IMR-90 (cell line): ENCODE measurements at regions not wholly inside any gene's neighbourhood (a gene's known extent, or its start where the extent isn't known, plus 50 kb on each side); places are given as distances from the start of the nearest gene placed in this dataset.
A peak's percentile ranks its signal among the peaks of the same experiment; 100 is the strongest.

Experiments used
- ATAC-seq: fragments of 200-7000 bp; cut with Tn5 transposase; 2 replicates; pipeline ENCODE4 v1.9.1; 2020; ENCODE audit warnings: low read depth, mild to moderate bottlenecking, moderate library complexity
- BruUV-seq: library from RNA; stranded (reverse); fragments of 400-500 nt; replicated peaks from 2 replicates; lab custom pipeline; 2021; lab: Mats Ljungman, UMichigan
- CTCF ChIA-PET: fragments of 300-600 bp; formaldehyde crosslinking; extraction: SDS; loops from one replicate; lab custom pipeline; 2021; ENCODE audit warnings: antibody characterized with exemption; lab: Yijun Ruan, JAX
- POLR2A ChIA-PET: fragments of 300-600 bp; sonication (Branson Sonifier 250); formaldehyde crosslinking; loops from one replicate; lab custom pipeline; 2022; ENCODE audit warnings: antibody characterized with exemption; ENCODE audit not compliant: unreplicated experiment; lab: Charles Lee
- DNase-seq: peaks from one replicate; pipeline ENCODE4 v3.0.0; 2013
- H2AFZ ChIP-seq: replicated peaks from 2 replicates; pipeline ENCODE3; 2013; ENCODE audit warnings: low read length, mild to moderate bottlenecking; ENCODE audit not compliant: poor library complexity
- H2AK5ac ChIP-seq: 2 replicates; pipeline ENCODE4 v1.6.1; 2013; ENCODE audit warnings: low read depth, low read length, inconsistent platforms
- H2AK9ac ChIP-seq: replicated peaks from 2 replicates; pipeline ENCODE3; 2013; ENCODE audit warnings: mild to moderate bottlenecking, low read depth, low read length, moderate library complexity; ENCODE audit not compliant: poor library complexity
- H2BK120ac ChIP-seq: 2 replicates; pipeline ENCODE4 v1.6.1; 2013; ENCODE audit warnings: low read depth, low read length, inconsistent platforms
- H2BK15ac ChIP-seq: 3 replicates; pipeline ENCODE4 v1.6.1; 2013; ENCODE audit warnings: low read depth, low read length, inconsistent platforms
- H2BK20ac ChIP-seq: 2 replicates; pipeline ENCODE4 v1.6.1; 2013; ENCODE audit warnings: low read depth, mild to moderate bottlenecking, inconsistent platforms, low read length, moderate library complexity
- H2BK5ac ChIP-seq: 2 replicates; pipeline ENCODE4 v1.6.1; 2013; ENCODE audit warnings: mild to moderate bottlenecking, low read depth, low read length, inconsistent platforms; ENCODE audit not compliant: poor library complexity, severe bottlenecking
- H3K14ac ChIP-seq: replicated peaks from 2 replicates; pipeline ENCODE4 v1.6.1; 2013; ENCODE audit warnings: low read depth, low read length, inconsistent platforms
- H3K18ac ChIP-seq: 2 replicates; pipeline ENCODE4 v1.6.1; 2013; ENCODE audit warnings: low read depth, low read length, control low read depth
- H3K23ac ChIP-seq: 2 replicates; pipeline ENCODE4 v1.6.1; 2013; ENCODE audit warnings: low read depth, low read length, inconsistent platforms
- H3K27ac ChIP-seq: 2 replicates; pipeline ENCODE4 v1.5.1; 2013; ENCODE audit warnings: mild to moderate bottlenecking, control low read depth, low read length; ENCODE audit not compliant: insufficient read depth
- H3K27me3 ChIP-seq: 2 replicates; pipeline ENCODE4 v1.6.1; 2013; ENCODE audit warnings: low read length; ENCODE audit not compliant: control insufficient read depth, insufficient read depth
- H3K36me3 ChIP-seq: 2 replicates; pipeline ENCODE4 v1.6.1; 2013; ENCODE audit warnings: low read length, mixed read lengths; ENCODE audit not compliant: control insufficient read depth, insufficient read depth
- H3K4ac ChIP-seq: 2 replicates; pipeline ENCODE4 v1.6.1; 2013; ENCODE audit warnings: low read depth, low read length, inconsistent platforms
- H3K4me1 ChIP-seq: 2 replicates; pipeline ENCODE4 v1.6.1; 2013; ENCODE audit warnings: low read length, mixed read lengths; ENCODE audit not compliant: control insufficient read depth, insufficient read depth
- H3K4me2 ChIP-seq: 2 replicates; pipeline ENCODE4 v1.6.1; 2013; ENCODE audit warnings: low read depth, mild to moderate bottlenecking, control low read depth, low read length, moderate library complexity
- H3K4me3 ChIP-seq: 2 replicates; pipeline ENCODE4 v1.5.1; 2013; ENCODE audit warnings: low read depth, mild to moderate bottlenecking, control low read depth, low read length, moderate library complexity; ENCODE audit not compliant: insufficient read depth
- H3K56ac ChIP-seq: 2 replicates; pipeline ENCODE4 v1.6.1; 2013; ENCODE audit warnings: low read length, inconsistent platforms; ENCODE audit not compliant: insufficient read depth; ENCODE audit errors: extremely low read depth
- H3K79me1 ChIP-seq, 2 experiments: 2 replicates each; pipeline ENCODE4 v1.6.1; 2013; ENCODE audit warnings: low read length in 2 of 2, inconsistent platforms in 1 of 2, low read depth in 1 of 2
- H3K9ac ChIP-seq: 2 replicates; pipeline ENCODE4 v1.6.1; 2013; ENCODE audit warnings: low read depth, low read length, control low read depth
- H3K9me1 ChIP-seq: 2 replicates; pipeline ENCODE4 v1.6.1; 2013; ENCODE audit warnings: low read length, inconsistent platforms; ENCODE audit not compliant: insufficient read depth
- H3K9me3 ChIP-seq: 2 replicates; pipeline ENCODE4 v1.6.1; 2013; ENCODE audit warnings: low read length; ENCODE audit not compliant: control insufficient read depth, insufficient read depth
- H4K20me1 ChIP-seq: 2 replicates; pipeline ENCODE4 v1.6.1; 2013; ENCODE audit warnings: low read length, inconsistent platforms; ENCODE audit not compliant: insufficient read depth
- H4K5ac ChIP-seq: 2 replicates; pipeline ENCODE4 v1.6.1; 2013; ENCODE audit warnings: mild to moderate bottlenecking, low read depth, low read length, control low read depth
- H4K8ac ChIP-seq, 2 experiments: 2 replicates each; pipeline ENCODE4 v1.6.1; 2013; ENCODE audit warnings: low read depth in 2 of 2, low read length in 2 of 2, control low read depth in 1 of 2, inconsistent platforms in 1 of 2
- H4K91ac ChIP-seq: 2 replicates; pipeline ENCODE4 v1.6.1; 2013; ENCODE audit warnings: low read depth, low read length, inconsistent platforms; ENCODE audit not compliant: insufficient read depth
- BHLHE40 ChIP-seq: fragments of 150-350 bp; IDR thresholded peaks from 2 replicates; pipeline ENCODE4 v1.6.1; 2016; ENCODE audit warnings: mild to moderate bottlenecking, low read depth, low read length
- RFX5 ChIP-seq: IDR thresholded peaks from 2 replicates; pipeline ENCODE4 v1.8.0; 2012; ENCODE audit warnings: low read depth, mild to moderate bottlenecking, low read length, moderate library complexity
- WGBS, 2 experiments: methylation state at CpG; one replicate each; pipeline versions ENCODE4 v1.1.5 to v1.1.7; 2013; ENCODE audit warnings: missing lambda C conversion rate in 2 of 2; ENCODE audit not compliant: insufficient read length in 1 of 2; ENCODE audit errors: extremely low coverage in 2 of 2; 5-methylcytosine and 5-hydroxymethylcytosine counted together
- dilution Hi-C: fragments of 300-500 bp; cut with HindIII; formaldehyde crosslinking; loops from one replicate; pipeline ENCODE4 v1.14.3; 2018; ENCODE audit warnings: low sequenced_read_pairs; ENCODE audit not compliant: unreplicated experiment
- in situ Hi-C: fragments of 300-500 bp; cut with MboI; formaldehyde crosslinking; loops from 3 replicates; pipeline ENCODE4 v1.14.3; 2019; ENCODE audit warnings: low sequenced_read_pairs, inconsistent platforms, mixed read lengths
- intact Hi-C: fragments of 100-400 bp; cut with micrococcal nuclease; formaldehyde crosslinking; loops from 2 replicates; pipeline ENCODE4 v1.10.0; 2022

DNA sequence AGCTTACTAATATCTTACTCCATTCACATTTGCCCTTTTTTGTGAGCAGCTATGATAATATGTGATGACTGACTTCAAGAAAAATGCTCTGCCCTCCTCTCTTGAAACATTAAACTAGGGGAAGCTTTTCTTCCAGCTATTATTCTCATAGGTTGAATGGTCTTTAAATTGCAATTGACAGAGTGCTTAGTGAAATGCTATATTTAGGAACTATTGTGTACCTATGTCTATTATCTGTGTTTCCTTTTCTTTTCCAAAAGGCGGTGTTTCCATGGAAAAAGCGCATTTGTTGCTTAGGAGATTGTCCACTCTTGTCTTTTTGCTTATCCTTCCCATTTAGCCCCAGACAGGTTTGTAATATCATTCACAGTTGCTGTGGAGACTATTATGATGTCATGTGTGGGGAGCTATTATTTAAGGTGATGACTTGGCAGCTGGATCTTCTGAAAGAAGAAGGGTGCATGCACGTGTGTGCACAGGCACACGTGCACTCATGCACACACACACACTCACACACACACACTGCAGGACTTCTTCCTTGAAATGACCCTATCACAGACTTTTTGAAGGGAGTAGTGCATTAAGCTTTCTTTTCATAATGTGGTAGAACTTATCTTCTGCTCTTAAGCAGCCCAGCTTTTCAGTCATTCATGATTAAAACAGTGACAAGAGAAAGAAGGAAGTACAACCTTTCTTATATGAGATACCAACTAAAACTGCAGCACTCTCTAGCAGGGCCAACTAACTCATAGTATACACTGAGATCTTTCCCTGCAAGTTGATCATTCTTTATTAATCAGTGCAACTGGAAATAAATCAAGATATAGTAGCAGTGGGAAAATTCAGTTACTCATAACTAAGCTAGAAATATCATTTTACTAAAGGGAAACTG, 340.8 kb upstream of the MTNR1B start:
- H3K4me3 ChIP-seq, result no peak overlapping the region
- no TSS peak for BruUV-seq
- no peak overlapping the region for H4K5ac ChIP-seq
- no peaks in the 10 kb centered on the region for H3K36me3 ChIP-seq
- intact Hi-C loops, result no loop called here
- H3K27me3 ChIP-seq, result no peaks in the 10 kb centered on the region
- no peak overlapping the region for H2BK5ac ChIP-seq
- no peak overlapping the region for H3K23ac ChIP-seq
- dilution Hi-C loops, result no loop called here
- H2BK15ac ChIP-seq, result no peak overlapping the region
- H3K4ac ChIP-seq, result no peak overlapping the region
- TF ChIP-seq BHLHE40 (0 out of 2 replicates have a peak, but pooled peaks have one; percentile 12), RFX5 (no peak)
- no peak overlapping the region for H2BK120ac ChIP-seq
- in situ Hi-C loops, result no loop called here
- peak; percentile 40 for ATAC-seq
- no peak overlapping the region for H2AK5ac ChIP-seq
- H2AFZ ChIP-seq, result no peak overlapping the region
- DNase-seq, result peak; percentile 45
- no peaks in the 10 kb centered on the region for H4K20me1 ChIP-seq
- no peaks in the 10 kb centered on the region for H3K4me1 ChIP-seq
- no peaks in the 10 kb centered on the region for H3K79me1 ChIP-seq
- H2BK20ac ChIP-seq, result no peak overlapping the region
- H3K4me2 ChIP-seq, result no peak overlapping the region
- ChIA-PET POLR2A (no interaction called here), CTCF (no interaction called here)
- H3K9me3 ChIP-seq, result no peaks in the 10 kb centered on the region
- no peak overlapping the region for H3K27ac ChIP-seq
- H3K56ac ChIP-seq, result no peak overlapping the region
- H3K9ac ChIP-seq, result no peak overlapping the region
- H3K9me1 ChIP-seq, result no peaks in the 10 kb centered on the region
- H3K14ac ChIP-seq, result no peak overlapping the region
- H4K8ac ChIP-seq, result no peak overlapping the region
- H3K18ac ChIP-seq, result no peak overlapping the region
- no CpG with 5 or more reads among the region's 4 CpGs for WGBS, 2 experiments
- H2AK9ac ChIP-seq, result no peak overlapping the region
- no peak overlapping the region for H4K91ac ChIP-seq
